Eye (tissue), 1 donor: ENCODE measurements at regions not wholly inside any gene's neighbourhood (a gene's known extent, or its start where the extent isn't known, plus 50 kb on each side); places are given as distances from the start of the nearest gene placed in this dataset.
"Not testable (repeated sequence)": the region's sequence is repeated elsewhere in the genome, so short reads cannot be mapped to it uniquely, and the experiment has no call there.

Experiments used
- DNase-seq: peaks from one replicate; pipeline ENCODE4 v3.0.0-alpha.2; 2015

DNA sequence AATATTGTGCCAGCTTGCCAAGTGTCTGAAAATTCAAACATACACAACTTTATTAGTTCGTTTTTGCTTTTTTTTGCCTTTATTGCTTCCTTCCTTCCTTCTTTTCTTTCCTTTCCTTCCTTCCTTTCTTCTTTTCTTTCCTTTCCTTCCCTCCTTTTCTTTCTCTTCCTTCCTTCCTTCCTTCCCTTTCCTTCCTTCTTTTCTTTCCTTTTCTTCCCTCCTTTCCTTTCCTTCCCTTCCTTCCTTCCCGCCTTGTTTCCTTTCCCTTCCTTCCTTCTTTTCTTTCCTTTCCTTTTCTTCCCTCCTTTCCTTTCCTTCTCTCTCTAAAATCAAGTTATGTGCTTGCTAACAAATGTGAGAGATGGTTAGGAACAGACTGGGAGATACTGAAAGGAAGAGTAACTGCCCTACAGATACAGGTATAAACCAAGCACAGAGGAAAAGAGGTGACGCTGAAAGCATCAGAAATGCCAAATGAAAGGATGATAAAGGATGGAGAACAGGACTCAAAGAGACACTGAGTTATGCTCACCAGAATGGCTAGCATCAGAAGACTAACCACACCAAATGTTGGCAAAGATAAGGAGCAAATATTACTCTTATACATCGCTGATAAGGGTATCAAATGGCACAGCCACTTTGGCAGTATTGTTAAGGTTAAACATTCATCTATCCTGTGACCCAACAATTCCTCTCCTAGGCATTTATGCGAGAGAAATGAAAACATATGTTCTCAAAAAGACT is 151.6 kb downstream of the MREG start:
- no peak for DNase-seq

DNA sequence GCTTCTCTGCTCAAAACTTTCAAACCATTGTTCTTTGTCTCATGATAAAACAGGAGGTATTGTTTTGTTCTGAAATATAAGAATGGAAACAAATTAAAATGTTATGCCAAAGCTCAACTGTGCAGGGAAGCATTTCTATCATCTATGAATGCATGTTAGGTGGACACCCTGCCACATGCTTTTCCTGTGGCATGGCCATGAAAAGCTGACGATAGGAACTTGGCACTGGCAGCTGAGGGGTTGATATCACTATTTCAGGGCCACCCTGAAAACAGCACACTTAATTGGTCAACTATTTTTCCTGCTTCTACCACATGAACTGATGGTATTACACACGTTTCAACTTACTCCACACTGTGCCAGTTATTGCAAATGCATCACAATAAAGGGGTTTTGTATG is 157.3 kb downstream of the MREG start:
- DNase-seq = no peak

DNA sequence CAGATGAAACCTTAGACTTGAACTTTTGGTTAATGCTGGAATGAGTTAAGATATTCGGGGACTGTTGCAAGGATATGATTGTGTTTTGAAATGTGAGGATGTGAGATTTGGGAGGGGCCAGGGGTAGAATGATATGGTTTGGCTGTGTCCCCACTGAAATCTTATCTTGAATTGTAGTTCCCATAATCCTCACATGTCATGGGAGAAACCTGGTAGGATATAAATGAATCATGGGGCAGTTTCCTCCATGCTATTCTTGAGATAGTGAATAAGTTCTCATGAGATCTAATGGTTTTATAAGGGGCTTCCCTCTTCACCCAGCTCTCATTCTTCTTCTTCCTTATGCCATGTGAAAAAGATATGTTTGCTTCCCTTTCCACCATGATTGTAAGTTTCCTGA is 158.0 kb downstream of the MREG start:
- not testable (repeated sequence) for DNase-seq

DNA sequence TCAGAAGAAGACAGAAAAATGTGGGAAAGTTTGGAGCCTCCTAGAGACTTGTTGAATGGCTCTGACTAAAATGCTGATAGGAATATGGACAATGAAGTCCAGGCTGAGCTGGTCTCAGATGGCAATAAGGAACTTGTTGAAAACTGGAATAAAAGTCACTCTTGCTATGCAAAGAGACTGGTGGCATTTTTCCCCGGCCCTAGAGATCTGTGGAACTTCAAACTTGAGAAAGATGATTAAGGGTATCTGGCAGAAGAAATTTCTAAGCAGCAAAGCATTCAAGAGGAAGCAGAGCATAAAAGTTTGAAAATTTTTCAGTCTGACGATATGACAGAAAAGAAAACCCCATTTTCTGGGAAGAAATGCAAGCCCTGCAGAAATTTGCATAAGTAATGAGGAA is 159.3 kb downstream of the MREG start:
- no peak for DNase-seq

DNA sequence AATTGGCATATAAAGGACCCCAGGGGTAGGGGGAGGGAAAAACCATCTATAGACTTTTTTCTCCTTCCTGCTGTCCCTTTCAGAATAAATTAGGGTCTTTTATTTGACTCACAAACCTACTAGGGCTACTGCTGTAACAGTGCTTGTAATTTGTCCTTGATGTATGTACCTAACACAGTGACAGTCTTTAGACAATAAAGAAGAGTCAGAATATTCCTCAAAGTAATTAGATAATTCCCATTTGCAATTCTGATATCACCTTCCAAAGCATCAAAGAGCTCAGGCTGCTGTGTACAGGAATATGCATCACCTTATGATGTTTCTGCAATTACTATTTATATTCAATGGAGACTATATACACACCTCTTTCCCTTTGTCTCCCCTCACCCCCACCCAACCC is 161.7 kb downstream of the MREG start:
- no peak for DNase-seq

DNA sequence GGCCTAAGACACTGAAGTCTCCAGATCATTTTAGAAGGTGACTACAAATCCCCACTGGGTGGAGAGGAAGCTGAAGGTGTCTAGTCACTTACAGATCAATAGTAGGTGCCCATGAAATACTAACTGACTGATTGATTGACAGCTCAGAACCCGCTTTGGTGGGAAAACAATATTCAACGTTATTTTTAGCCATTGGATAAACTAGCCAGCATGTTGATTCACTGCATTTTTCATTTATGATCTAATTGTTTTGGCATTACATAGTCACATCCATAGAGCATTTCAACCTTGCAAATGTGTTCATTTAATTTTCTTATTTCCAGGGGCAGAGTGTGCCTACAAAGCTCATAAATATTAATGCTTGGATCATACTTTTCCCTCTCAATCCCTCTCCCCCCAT is 162.3 kb downstream of the MREG start:
- DNase-seq = no peak

DNA sequence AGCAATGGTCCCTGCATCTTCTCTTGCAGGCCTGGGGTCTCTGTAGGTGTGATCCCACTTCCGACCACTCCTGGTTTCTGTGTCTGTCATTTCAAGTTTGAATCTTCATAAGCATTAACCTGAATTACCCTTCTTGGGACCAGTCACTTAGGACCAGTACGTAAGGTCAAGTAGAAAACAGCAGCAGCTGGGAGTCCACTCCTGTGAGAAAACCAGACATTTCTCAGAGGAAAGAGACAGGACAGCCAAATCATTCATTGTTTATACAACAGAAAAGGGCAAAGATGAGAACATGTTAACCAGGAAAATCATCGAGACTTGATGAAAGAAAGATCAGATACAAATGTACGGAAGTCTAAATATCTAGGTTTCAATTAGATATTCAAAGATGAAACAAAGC is 163.0 kb downstream of the MREG start:
- DNase-seq = no peak

DNA sequence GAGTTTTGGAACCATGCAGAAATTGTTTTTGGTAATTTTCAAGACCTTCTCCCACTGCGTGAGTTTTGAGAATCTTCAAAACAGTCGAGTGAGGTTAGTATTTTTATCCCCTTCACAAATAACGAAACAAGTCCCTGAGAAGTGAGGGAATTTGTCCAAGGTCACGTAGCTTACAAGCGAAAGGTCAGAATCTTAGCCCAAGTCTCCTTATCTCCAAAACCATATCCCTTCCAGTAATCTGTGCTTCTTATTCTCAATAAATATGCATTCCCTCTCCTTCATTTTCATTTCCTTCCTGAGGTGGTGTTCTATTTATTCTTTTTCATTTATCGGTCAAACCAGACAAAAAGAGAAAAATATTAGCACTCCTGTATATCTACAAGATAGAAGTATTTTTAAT is 163.6 kb downstream of the MREG start:
- no peak for DNase-seq

DNA sequence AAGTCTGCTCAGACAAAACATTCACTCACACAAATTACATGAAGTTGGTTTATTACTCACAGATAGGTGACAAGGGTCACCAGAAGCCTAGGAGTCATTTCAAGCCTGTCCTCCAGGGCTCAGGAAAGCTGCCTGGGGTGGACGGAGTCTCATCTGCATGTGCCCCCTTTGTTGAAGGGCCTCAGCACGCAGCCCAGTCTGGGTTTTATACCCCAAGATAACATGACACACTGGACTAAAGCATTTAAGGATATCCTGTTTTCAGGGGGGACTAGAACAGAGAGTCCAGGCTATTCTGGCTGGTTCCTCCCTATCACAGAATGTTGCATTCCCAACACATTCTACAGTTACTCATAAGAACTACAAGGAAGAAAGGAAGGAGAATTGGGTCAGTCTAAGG is 164.7 kb downstream of the MREG start:
- no peak for DNase-seq

DNA sequence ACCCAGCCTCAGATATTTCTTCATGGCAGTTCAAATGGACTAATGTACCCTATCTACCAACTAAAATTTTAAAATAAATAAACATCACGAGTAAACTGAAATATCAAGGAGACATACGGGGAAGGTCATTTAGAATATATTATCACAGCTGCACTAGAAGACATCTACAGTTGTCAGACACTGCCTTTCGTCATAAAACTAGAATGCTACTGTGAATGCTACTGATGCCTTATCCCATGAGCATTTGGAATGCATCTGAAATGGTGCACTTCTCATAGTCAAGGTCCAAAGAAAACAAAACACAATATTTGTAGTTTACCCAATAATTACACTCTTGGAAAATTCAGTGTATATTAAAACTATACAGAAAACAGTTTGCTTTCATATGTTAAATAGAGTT is 165.2 kb downstream of the MREG start:
- no peak for DNase-seq

DNA sequence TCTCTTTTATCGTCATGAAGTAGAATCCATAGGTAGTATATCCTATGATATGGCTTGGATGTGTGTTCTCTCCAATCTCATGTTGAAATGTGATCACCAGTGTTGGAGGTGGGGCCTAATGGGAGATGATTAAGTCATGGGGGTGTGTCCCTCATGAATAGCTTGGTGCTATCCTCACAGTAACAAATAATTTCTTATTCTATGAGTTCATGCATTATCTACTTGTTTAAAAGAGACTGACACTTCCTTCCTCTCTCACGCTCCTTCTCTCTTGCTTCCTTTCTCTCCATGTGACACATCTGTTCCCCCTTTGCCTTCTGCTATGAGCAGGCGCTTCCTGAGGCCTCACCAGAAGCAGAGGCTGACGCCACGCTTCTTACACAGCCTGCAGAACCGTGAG is 165.6 kb downstream of the MREG start:
- DNase-seq = no peak

DNA sequence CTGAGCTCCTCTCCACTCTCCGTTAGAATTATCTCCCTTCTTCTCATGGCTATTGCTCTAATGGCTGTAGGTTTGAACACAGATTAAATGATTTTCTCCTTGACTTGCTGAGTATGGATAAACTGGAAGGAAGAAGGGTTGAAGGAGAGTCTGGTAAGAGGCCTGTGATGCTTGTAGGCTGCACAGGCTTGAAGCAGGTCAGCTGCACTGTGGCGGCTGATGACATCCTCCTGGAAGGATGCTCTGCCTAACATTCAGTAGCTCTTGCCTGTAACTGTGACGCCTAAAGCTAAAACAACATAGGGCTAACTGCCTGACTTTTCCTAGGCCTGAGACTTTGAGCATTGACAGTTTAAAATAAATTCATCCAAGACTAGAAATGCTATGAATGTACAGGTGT is 166.3 kb downstream of the MREG start:
- DNase-seq = no peak

DNA sequence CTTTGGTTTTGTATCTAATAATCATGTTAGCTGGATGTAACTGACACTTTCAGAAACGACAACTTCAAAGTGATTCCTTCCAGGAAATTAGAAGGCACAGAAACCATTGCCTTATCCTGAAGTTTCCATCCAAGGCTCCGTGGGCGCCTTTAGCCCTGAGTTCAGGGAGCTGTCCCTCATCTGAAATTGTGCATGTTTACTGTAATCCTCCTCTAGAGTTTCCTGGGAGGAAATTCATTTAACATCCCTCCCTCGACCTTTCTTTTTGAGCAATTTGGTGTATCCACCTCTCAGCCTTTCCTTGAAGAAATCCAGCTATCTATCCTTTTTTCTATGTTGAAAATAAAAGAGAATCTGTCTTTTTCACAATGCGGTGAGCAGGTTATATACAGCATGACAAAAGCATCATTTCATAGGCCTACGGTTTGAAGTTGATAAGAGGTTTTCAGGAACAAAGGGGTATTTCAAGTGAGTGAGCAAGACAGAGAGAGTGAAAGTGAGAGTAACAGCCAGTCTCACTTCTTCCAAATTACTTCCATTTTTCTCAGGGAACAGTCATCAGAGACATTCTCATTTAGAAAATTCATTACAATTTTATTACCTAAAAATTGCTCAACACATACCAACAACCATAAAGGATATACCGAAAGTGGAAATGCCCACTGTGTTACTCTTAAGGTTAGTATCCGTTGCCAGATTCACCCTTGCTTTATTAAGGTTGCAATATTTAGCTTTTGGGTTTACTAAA is 167.3 kb downstream of the MREG start:
- DNase-seq = no peak

DNA sequence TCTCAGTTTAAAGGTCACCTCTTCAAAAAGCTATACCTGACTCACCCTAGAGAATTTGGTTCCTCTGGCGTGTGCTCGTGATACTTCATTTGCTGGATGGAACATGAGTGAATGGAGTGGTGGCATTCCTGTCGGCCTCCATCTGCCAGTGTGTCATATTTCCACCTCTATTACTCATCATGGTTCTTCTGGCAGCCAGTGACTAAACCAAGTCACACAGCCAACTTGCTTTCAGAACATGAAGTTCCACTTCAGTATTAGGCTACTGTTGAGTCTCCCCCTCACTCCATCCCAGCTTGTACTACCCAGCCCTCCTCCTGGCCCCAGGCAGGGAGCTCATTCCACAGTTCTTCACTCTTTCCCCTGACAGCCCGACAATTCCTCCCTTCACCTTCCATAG is 169.8 kb downstream of the MREG start:
- no peak for DNase-seq

DNA sequence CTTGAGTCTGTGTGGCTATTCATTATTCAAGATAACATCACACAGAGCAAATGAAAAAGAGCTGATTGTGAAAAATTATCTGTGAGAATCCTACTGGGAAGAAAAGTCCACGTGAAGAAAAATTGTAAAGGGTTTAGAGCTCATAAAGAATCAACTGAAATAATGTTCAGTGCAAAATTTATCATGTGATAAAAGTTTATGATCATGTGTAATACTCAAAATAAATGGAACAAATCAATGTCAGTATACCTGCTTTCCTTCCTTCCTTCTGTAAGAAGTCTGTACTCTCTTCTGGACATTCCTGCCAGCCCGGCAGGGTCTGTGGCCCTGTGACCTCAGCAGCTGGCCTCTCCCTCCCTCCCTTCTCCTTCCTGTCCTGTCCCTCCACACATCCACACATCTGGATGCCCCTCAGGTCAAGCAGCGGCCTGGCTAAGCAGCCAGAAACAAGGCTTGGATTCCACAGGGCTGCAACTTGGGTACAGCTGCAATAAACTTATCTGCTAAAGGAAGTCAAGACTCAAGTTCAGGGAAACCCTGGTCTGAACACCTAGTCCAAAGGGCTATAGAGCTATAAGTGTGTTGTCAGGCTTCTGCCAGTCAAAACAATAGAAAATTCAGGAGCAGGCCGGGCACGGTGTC is 172.1 kb downstream of the MREG start:
- no peak for DNase-seq

DNA sequence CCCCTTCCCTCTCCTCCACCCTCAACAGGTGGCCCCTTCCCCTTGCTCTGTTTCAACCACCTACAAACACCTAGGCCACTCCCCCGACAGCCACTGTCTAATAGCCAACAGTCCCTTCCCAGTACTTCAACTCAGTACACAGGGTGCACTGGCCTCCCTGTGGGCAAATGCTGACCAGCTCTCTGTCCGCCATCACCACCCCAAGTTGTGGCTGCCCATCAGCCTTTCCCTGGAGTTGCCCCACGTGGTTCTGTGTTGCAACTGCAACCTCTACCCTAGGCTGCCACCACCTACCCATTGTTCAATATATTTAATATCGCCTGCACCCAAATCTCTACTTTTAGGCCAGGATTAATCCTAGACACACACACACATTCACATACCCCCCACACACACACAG is 173.5 kb downstream of the MREG start:
- no peak for DNase-seq

DNA sequence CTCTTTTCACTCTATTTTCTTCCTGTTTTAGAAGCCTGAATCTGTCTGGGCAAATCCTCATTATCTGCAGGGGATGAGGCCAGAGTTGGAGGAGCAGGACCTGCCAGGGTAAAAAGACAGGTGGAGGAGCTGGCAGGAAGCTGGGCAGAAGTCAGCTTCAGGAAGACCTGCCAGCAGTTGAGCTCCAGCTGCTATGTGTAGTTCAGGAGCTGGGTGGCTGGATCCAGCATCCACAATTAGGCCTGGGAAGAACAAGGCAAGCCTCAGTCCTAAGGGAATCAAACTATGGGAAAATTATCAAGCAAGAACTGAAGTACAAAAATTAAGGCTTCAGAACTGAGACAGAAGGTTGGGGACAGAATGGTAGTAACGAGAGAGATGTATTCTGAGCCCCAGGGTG is 174.0 kb downstream of the MREG start:
- DNase-seq = no peak

DNA sequence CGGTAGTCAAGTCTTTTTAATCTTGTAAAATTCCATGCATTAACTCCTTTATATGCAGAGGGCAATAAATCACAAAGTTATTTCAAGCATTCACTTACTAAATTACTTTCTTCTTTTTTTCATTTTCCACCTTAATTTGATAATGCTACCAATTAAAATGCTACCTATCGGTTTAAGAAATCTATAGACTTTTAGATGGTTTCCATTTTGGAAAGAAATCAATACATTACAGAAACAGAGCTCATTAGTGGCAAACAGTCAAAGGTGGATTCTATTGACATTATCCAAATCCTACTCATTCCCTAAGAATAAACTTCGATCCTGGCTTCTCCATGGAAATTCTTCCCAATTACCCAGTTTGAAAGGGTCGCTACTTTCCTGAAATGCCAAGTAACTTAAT is 176.5 kb downstream of the MREG start:
- DNase-seq = no peak

DNA sequence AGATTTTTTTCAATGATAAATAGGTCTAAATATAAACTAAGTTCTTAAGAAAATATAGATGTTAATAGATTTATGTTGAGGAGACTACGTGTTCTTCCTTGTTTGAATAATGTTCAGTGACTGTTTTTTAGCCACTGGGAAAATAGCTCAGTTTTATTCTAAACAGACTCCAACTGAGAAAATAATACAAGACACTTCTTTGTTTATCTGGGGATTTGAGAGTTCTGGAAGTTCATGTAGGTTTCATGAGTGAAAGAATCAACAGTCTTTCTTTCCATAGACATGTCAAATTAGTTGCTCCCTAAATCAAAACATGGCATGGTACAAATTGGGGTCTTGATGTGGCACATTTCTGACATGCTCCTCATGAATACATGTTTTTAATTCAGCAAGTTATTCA is 177.7 kb downstream of the MREG start:
- DNase-seq = peak; percentile 20

DNA sequence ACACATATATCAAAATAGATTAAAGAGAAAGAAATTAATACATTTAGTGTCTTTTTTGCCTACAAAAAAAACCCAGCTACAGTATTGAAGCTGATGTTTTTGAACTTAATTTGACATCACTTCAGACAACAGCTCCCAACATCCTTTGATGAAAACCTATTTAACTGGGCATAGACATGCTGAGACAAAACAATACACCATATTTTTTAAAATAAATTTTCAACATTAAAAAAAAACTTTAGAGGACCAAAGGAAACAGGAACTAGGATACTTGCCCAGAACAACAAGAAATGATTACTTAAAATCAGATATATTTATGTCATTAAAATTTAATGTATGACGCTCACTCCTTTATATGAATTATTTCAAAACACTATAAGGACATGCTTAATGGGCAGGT is 178.1 kb downstream of the MREG start:
- no peak for DNase-seq

DNA sequence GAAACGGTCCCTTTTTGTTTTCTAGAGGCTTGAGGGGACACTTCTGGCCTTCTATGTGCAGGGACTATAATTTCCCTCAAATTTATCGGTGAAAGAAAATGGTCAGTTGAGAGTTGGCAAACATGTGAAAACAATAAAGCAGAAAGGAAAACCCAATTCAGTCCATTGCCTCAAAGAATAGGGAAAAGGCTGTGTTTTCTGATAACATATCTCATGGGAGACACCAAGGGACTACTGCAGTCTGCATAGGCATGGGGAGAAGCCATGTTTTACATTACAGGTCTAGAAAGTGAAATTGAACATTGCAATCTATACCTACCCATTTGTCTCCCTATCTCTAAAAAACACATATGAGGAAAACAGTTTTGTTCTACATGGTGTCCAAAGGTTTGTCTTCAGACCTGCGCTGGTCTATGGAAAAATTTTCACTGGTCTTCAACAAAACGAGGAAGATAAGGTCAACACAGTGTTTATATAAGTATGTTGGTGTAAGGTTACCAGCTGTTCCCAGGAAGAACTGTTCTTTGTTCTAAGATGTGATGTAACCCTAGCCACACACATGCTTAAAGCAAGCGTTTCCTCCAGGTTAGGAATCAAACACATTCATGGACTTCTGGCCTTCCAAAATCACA is 179.7 kb downstream of the MREG start:
- no peak for DNase-seq

DNA sequence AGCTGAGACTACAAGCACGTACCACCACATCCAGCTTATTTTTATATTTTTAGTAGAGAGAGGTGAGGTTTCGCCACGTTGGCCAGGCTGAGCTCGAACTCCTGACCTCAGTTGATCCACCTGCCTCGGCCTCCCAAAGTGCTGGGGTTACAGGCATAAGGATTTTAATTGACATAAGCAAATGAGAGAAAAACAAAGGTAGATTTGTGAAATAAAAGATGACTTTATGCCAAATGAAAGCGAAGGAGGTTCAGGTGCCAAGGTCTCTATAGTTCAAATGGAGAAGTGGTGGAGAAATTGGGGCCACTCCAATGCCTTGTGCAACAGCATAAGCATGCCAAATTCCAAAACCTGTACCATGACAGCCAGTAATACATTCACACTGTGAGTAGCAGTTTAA is 180.6 kb downstream of the MREG start:
- no peak for DNase-seq

DNA sequence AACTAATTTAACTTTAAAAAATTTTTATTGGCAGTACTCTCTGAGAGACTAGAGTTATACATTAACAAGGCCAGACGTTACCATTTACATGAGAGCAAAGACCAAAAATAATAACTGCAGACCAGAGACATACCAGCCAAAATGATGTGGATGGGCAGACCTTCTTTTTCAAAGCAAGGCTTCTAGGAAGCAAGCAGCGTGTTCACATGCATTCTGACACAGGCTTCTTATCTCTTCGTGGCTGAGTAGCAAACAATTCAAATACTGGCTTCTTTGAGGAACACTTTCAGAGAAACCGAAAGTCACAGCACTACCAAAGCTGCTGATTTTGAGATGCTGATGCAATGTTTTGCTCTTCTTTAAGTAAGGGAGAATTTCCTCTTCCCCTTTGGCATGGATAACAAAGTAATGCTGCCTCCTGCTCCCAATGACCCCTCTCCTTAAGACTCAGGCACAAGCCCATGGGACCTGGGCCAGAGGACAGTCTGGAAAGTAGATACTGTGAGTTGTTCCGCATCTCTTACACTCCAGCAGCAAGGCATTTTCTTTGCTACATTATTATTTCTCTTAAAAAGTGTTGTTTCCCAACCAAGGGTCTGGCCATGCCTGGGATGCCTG is 181.9 kb downstream of the MREG start:
- no peak for DNase-seq
